Mesenchymal stem cell (in vitro differentiated cells and primary cell): ENCODE measurements at regions not wholly inside any gene's neighbourhood (a gene's known extent, or its start where the extent isn't known, plus 50 kb on each side); places are given as distances from the start of the nearest gene placed in this dataset.
"Not testable (repeated sequence)": the region's sequence is repeated elsewhere in the genome, so short reads cannot be mapped to it uniquely, and the experiment has no call there.

ENCODE experiments used
- DNase-seq: peaks from one replicate; pipeline ENCODE4 v3.0.0-alpha.2; 2013
- H2AFZ ChIP-seq: one replicate; pipeline ENCODE4 v1.6.1; 2013; ENCODE audit warnings: low read depth, mild to moderate bottlenecking, control low read depth, inconsistent platforms, low read length, moderate library complexity
- H2AK5ac ChIP-seq: 2 replicates; pipeline ENCODE4 v1.6.1; 2013; ENCODE audit warnings: low read length, moderate library complexity, mild to moderate bottlenecking, inconsistent platforms; ENCODE audit not compliant: severe bottlenecking
- H2BK120ac ChIP-seq: one replicate; pipeline ENCODE4 v1.6.1; 2013; ENCODE audit warnings: low read depth, mild to moderate bottlenecking, inconsistent platforms, low read length, moderate library complexity
- H2BK12ac ChIP-seq, 2 experiments: one replicate each; pipeline ENCODE4 v1.6.1; 2013; ENCODE audit warnings: inconsistent platforms in 2 of 2, low read length in 2 of 2, mild to moderate bottlenecking in 2 of 2, moderate library complexity in 2 of 2, control low read depth in 1 of 2
- H2BK15ac ChIP-seq: one replicate; pipeline ENCODE4 v1.6.1; 2013; ENCODE audit warnings: mild to moderate bottlenecking, low read depth, inconsistent platforms; ENCODE audit not compliant: poor library complexity, severe bottlenecking
- H2BK5ac ChIP-seq: 2 replicates; pipeline ENCODE4 v1.6.1; 2013; ENCODE audit warnings: low read depth, mild to moderate bottlenecking, low read length, control low read depth, inconsistent platforms; ENCODE audit not compliant: poor library complexity, severe bottlenecking
- H3K14ac ChIP-seq, 2 experiments: one replicate each; pipeline ENCODE4 v1.6.1; 2013; ENCODE audit warnings: inconsistent platforms in 2 of 2, low read length in 2 of 2, control low read depth in 1 of 2, mild to moderate bottlenecking in 1 of 2, moderate library complexity in 1 of 2
- H3K18ac ChIP-seq, 2 experiments: one replicate each; pipeline ENCODE4 v1.6.1; 2013; ENCODE audit warnings: inconsistent platforms in 2 of 2, low read length in 2 of 2, control low read depth in 1 of 2, low read depth in 1 of 2, mild to moderate bottlenecking in 1 of 2
- H3K23ac ChIP-seq, 2 experiments: one replicate each; pipeline ENCODE4 v1.6.1; 2013; ENCODE audit warnings: inconsistent platforms in 2 of 2, low read length in 2 of 2, mild to moderate bottlenecking in 2 of 2, moderate library complexity in 2 of 2, control low read depth in 1 of 2
- H3K27ac ChIP-seq: 2 replicates; pipeline ENCODE4 v1.5.1; 2013; ENCODE audit warnings: mild to moderate bottlenecking, moderate library complexity, low read length, control low read depth, inconsistent platforms; ENCODE audit not compliant: poor library complexity, severe bottlenecking
- H3K27me3 ChIP-seq, 2 experiments: 2 replicates each; pipeline versions ENCODE4 v1.6.1 to v1.7.0; 2013; ENCODE audit warnings: low read length in 2 of 2, mild to moderate bottlenecking in 2 of 2, moderate library complexity in 2 of 2, control low read depth in 1 of 2, inconsistent platforms in 1 of 2; ENCODE audit not compliant: control insufficient read depth in 1 of 2, insufficient read depth in 1 of 2
- H3K36me3 ChIP-seq, 2 experiments: 2 replicates each; pipeline versions ENCODE4 v1.6.1 to v1.7.0; 2013; ENCODE audit warnings: low read length in 2 of 2, control low read depth in 1 of 2, inconsistent platforms in 1 of 2, low read depth in 1 of 2, mild to moderate bottlenecking in 1 of 2; ENCODE audit not compliant: insufficient read depth in 2 of 2, control insufficient read depth in 1 of 2
- H3K4ac ChIP-seq, 2 experiments: one replicate each; pipeline ENCODE4 v1.6.1; 2013; ENCODE audit warnings: inconsistent platforms in 2 of 2, low read length in 2 of 2, mild to moderate bottlenecking in 2 of 2, moderate library complexity in 2 of 2, control low read depth in 1 of 2, low read depth in 1 of 2
- H3K4me1 ChIP-seq: 2 replicates; pipeline ENCODE4 v1.6.1; 2013; ENCODE audit warnings: low read depth, low read length, control low read depth; ENCODE audit not compliant: control insufficient read depth, insufficient read depth
- H3K4me2 ChIP-seq: 2 replicates; pipeline ENCODE4 v1.6.1; 2013; ENCODE audit warnings: low read length, mild to moderate bottlenecking, inconsistent platforms; ENCODE audit not compliant: poor library complexity, severe bottlenecking
- H3K4me3 ChIP-seq, 2 experiments: 2 replicates each; pipeline versions ENCODE4 v1.5.1 to v1.7.0; 2013; ENCODE audit warnings: low read length in 2 of 2, mild to moderate bottlenecking in 2 of 2, control low read depth in 1 of 2, low read depth in 1 of 2; ENCODE audit not compliant: insufficient read depth in 1 of 2
- H3K79me1 ChIP-seq: replicated peaks from 2 replicates; pipeline ENCODE4 v1.6.1; 2013; ENCODE audit warnings: mild to moderate bottlenecking, control low read depth, low read length, inconsistent platforms; ENCODE audit not compliant: poor library complexity, severe bottlenecking
- H3K9ac ChIP-seq: 2 replicates; pipeline ENCODE4 v1.7.0; 2013; ENCODE audit warnings: mild to moderate bottlenecking, low read length, moderate library complexity
- H3K9me3 ChIP-seq: 2 replicates; pipeline ENCODE4 v1.7.0; 2013; ENCODE audit warnings: mild to moderate bottlenecking, low read length; ENCODE audit not compliant: control insufficient read depth
- H4K8ac ChIP-seq: one replicate; pipeline ENCODE4 v1.6.1; 2013; ENCODE audit warnings: inconsistent platforms, mild to moderate bottlenecking, low read length, moderate library complexity
- H4K91ac ChIP-seq: one replicate; pipeline ENCODE4 v1.6.1; 2013; ENCODE audit warnings: mild to moderate bottlenecking, low read length, inconsistent platforms
- WGBS: methylation state at CpG from one replicate; pipeline ENCODE4 v1.1.7; 2013; ENCODE audit warnings: mixed read lengths; 5-methylcytosine and 5-hydroxymethylcytosine counted together

- H3K36me3 ChIP-seq, H2BK5ac ChIP-seq, DNase-seq, H3K27me3 ChIP-seq, H2AFZ ChIP-seq, H2BK15ac ChIP-seq, H4K8ac ChIP-seq, H3K27ac ChIP-seq, H3K9ac ChIP-seq, H3K4me1 ChIP-seq, H3K4ac ChIP-seq, H2BK12ac ChIP-seq, H3K14ac ChIP-seq, H3K18ac ChIP-seq, H2BK120ac ChIP-seq, H3K79me1 ChIP-seq, H3K9me3 ChIP-seq, H3K4me3 ChIP-seq, H4K91ac ChIP-seq, H3K4me2 ChIP-seq, H3K23ac ChIP-seq, H2AK5ac ChIP-seq: not testable (repeated sequence)
- WGBS, result 93% methylated on average over 11 of the region's 11 CpGs
Observed at GRCh38 chr15:24505216-24505615, 170.4 kb upstream of the NPAP1 start.

GRCh38 chr15:24509714-24510113, 165.9 kb upstream of the NPAP1 start:
- not testable (repeated sequence) for H2BK12ac ChIP-seq, H3K27ac ChIP-seq, H2BK5ac ChIP-seq, H3K23ac ChIP-seq, H2BK120ac ChIP-seq, DNase-seq, H4K8ac ChIP-seq, H3K4me1 ChIP-seq, H3K9ac ChIP-seq, H3K4me2 ChIP-seq, H3K27me3 ChIP-seq, H2AK5ac ChIP-seq, H3K14ac ChIP-seq, H3K9me3 ChIP-seq, H3K36me3 ChIP-seq, H2BK15ac ChIP-seq, H3K4me3 ChIP-seq, H3K18ac ChIP-seq, H3K79me1 ChIP-seq, H3K4ac ChIP-seq, H4K91ac ChIP-seq, H2AFZ ChIP-seq
- WGBS, result 100% methylated on average over 1 of the region's 1 CpG

GRCh38 chr15:24511598-24511997, 164.0 kb upstream of the NPAP1 start:
- H2AK5ac ChIP-seq, H3K18ac ChIP-seq, H3K79me1 ChIP-seq, H3K4me2 ChIP-seq, H3K23ac ChIP-seq, H3K9me3 ChIP-seq, H2BK5ac ChIP-seq, H2BK12ac ChIP-seq, H3K9ac ChIP-seq, H3K4me1 ChIP-seq, H3K4ac ChIP-seq, H4K91ac ChIP-seq, H2AFZ ChIP-seq, H3K36me3 ChIP-seq, H3K27ac ChIP-seq, H2BK15ac ChIP-seq, H2BK120ac ChIP-seq, DNase-seq, H3K4me3 ChIP-seq, H3K14ac ChIP-seq, H3K27me3 ChIP-seq, H4K8ac ChIP-seq: not testable (repeated sequence)
- 100% methylated on average over 1 of the region's 3 CpGs for WGBS

GRCh38 chr15:24518772-24519171, 156.8 kb upstream of the NPAP1 start:
- H2BK15ac ChIP-seq, H2BK5ac ChIP-seq, H2BK120ac ChIP-seq, H3K18ac ChIP-seq, H3K14ac ChIP-seq, DNase-seq, H3K27me3 ChIP-seq, H3K79me1 ChIP-seq, H4K91ac ChIP-seq, H4K8ac ChIP-seq, H3K36me3 ChIP-seq, H3K4me2 ChIP-seq, H3K23ac ChIP-seq, H3K27ac ChIP-seq, H3K9ac ChIP-seq, H3K9me3 ChIP-seq, H2AK5ac ChIP-seq, H3K4me3 ChIP-seq, H2BK12ac ChIP-seq, H3K4ac ChIP-seq, H2AFZ ChIP-seq, H3K4me1 ChIP-seq: not testable (repeated sequence)
- 92% methylated on average over 2 of the region's 4 CpGs for WGBS
